ENCODE measurements at regions not wholly inside any gene's neighbourhood (a gene's known extent, or its start where the extent isn't known, plus 50 kb on each side); places are given as distances from the start of the nearest gene placed in this dataset.
"Not testable (repeated sequence)": the region's sequence is repeated elsewhere in the genome, so short reads cannot be mapped to it uniquely, and the experiment has no call there.

GRCh38 chr2:144774809-144775208, 254.9 kb upstream of the ZEB2 start:
- peak in 1 of 2 donors; percentile 41 for DNase-seq

GRCh38 chr2:144771348-144771747, 251.4 kb upstream of the ZEB2 start:
- DNase-seq = no peak

DNA sequence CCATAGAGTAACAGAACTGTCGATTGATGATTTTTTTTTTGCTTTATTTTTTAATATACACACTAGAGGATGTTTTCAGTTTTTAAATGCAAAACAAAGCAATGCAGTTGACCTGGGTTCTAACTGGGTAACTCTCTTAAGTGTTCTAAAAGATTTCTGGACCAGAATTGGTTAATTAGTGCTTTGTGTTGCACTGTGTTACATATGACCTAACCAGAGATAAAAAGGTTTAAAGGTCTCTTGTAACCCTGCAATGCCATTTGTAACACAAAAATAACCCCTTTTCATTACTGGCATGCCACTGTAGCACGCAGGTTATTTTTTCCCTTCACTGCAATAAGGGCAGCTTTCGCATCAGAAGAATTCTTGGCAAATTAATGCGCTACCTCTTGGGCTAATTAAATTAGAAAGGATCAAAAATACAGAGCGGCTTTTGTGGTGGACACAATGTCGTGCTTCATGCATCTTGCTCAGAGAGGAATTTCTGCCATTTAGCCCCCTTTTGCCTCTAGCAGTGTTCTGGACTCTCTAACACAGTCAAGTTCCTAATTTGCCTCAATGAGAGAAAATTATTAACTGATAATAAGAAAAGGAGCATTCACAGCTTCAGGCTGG, 250.8 kb upstream of the ZEB2 start:
- no peak for DNase-seq

DNA sequence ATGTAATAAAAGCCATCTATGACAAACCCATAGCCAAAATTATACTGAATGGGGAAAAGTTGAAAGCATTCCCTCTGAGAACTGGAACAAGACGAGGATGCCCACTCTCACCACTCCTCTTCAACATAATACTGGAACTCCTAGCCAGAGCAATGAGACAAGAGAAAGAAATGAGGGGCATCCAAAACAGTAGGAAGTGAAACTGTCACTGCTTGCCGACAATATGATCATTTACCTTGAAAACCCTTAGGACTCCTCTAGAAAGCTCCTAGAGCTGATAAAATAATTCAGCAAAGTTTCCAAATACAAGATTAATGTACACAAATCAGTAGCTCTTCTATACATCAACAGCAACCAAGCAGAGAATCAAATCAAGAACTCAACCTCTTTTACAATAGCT, 241.0 kb upstream of the ZEB2 start:
- DNase-seq = not testable (repeated sequence)

DNA sequence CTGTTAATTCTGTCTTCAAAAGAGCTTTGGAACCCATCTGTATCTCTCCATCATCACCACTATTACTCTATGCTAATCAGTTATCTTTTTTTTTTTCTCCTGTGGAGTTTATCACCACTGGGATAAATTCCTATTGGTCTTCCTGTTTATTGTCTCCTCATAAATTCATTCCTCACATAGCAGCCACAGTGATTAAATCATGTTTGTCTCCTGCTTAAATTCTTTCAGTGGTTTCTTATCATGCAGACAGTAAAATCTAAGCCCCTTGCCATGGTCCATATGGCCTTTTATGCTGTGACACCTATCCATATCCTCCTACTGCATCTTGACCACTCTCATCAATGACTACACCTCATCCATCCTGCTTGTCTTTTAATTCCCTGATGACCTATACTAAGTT, 239.8 kb upstream of the ZEB2 start:
- DNase-seq = no peak

- not testable (repeated sequence) for DNase-seq
Observed at GRCh38 chr2:144758196-144758595, 238.3 kb upstream of the ZEB2 start.

- DNase-seq = no peak
Observed at GRCh38 chr2:144753416-144753815, 233.5 kb upstream of the ZEB2 start.

GRCh38 chr2:144751142-144751905, 231.4 kb upstream of the ZEB2 start:
- DNase-seq = no peak

- DNase-seq = no peak
Observed at GRCh38 chr2:144749188-144749587, 229.3 kb upstream of the ZEB2 start.

GRCh38 chr2:144748443-144748842, 228.5 kb upstream of the ZEB2 start:
- no peak for DNase-seq

- DNase-seq = no peak
Observed at GRCh38 chr2:144747571-144747970, 227.7 kb upstream of the ZEB2 start.

DNA sequence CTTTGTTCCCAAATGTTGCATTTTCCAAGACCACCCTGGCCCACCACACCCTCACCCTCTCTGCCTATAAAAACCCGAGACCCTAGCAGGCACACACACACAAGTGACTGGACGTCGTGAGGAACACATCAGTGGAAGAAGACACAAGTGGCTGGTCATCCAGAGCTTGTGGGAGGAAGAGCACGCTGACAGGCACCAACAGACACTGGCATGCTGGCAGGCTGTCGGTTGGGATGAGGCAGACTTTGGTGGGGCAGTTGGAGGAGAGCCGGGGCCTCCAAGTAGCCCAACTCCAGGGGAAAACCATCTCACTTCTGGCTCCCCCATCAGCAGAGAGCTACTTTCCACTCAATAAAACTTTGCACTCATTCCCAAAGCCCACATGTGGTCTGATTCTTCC, 225.5 kb upstream of the ZEB2 start:
- no peak for DNase-seq

DNA sequence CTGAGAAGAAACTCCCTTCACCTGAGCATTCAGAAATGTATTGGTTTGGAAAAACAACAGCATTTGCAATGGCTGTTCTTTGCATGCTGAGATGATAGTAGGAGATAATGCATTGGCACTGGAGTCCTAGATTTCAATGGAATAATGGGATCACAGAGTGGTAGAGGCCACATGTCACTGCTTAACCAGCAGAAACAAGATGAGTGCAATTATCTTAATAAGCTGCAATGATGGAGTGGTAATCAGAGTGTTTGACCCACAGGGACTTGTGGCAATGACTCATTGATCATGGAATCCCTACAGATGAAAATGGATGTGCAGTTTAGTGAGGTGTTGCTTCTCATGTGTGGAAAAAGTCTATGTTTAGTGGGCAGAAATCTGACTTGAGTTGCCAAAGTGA, 218.8 kb upstream of the ZEB2 start:
- no peak for DNase-seq

DNA sequence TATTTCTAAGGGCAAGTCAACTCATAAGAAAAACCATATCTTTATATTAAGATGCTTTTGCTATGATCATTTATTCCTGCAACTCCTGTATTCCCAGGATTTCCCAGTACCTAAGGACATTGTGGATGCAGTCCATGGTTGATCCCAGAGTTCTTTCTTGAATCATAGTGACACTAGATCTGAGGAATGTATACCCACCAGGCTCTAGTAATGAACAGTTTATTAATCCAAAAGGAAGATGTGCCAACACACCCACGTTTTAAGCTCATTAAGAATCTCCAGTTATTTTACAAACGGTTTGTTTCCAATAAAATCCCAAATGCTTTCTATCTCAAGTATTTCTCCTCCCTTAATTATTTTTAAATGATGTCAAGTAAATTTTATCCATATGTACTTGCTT, 210.8 kb upstream of the ZEB2 start:
- DNase-seq = no peak

DNA sequence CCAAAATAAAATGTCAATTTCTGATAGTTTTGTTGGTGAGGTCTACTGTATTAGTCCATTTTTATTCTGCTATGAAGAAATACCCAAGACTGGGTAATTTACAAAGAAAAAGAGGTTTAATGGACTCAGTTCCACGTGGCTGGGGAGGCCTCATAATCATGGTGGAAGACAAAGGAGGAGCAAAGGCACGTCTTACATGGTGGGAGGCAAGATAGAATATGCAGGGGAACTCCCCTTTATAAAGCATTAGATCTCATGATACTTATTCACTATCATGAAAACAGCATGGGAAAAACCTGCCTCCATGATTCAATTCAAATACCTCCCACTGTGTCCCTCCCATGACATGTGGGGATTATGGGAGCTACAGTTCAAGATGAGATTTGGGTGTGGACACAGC, 204.5 kb upstream of the ZEB2 start:
- DNase-seq = not testable (repeated sequence)

GRCh38 chr2:144718376-144718775, 198.5 kb upstream of the ZEB2 start:
- no peak for DNase-seq

GRCh38 chr2:144715992-144716391, 196.1 kb upstream of the ZEB2 start:
- DNase-seq = no peak

DNA sequence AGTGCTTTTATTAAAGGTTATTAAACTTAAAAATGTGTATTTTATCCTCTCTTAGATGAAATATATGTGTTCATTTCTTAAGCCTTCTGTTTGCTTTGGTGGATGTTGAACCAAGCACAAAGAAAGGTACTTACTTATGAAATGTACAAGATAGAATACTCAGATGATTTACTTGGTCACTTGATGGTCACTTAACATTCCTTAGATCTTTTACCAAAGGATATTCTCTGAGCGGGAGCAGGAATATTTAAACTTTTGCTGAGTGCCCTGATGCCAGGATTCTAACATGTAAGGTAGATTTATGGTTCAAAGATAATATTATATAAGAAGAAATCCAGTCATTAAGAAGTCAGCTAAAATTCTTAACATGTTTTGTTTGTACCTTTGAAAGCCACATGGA, 193.5 kb upstream of the ZEB2 start:
- no peak for DNase-seq

DNA sequence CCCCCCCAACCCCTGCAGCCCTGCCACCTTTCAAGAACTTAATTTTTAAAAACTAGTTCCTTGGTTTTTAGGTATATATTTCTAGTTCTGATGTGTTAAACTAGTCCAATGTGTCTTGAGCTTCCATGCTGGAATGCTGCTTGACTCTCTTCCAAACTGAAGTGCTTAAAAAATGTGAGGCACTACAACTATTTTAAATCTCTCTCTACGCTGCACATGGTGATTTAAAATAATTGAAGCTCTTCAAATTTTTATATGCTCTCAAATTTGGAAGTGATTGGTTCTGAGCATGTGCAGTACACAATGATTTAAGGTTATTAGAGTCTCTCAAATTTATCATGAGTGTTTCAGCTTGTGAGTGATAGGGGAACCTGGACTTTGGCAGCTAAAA, 192.6 kb upstream of the ZEB2 start:
- no peak for DNase-seq

DNA sequence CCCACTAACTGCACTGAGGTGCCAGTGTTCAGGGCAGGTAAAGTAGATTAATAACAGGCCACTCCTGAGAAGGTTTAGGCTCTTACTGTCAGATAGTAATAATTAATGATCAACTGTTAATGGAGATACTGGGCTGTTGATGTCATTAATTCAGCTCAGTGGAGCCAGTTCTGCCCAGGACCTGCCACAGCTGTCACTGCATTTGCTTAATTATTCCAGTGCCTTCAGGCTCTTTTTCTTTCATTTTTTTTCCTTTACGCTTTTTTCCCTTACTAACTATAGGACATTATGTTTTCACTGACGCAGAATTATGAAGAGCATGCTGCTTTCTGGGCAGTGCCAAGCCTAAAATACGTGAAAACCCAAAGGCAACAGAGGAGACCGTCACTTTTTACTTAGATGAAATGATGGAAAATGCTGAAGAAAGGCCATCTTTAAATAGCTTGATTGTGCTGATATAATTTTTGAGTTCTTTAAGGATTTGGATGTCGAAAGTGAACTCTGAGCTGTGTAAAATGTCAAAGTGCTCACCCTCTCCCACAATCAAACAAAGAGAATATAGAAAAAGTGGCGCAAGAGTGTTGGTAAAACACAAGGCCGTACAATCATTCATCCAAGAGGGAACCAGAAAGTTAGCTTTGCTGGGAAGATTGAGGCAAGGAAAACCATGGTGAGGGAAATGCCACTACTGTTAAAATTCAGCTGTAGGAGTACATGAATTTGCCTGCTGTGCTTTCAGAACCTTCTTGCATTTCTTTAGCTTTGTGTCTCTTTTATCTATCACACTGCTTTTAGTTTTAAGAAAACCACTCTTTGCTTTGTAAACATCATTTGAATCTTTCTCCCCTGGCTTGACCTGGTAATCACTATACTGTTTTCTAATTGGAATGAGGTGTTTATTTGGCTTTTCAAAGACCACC, 192.0 kb upstream of the ZEB2 start:
- no peak for DNase-seq

DNA sequence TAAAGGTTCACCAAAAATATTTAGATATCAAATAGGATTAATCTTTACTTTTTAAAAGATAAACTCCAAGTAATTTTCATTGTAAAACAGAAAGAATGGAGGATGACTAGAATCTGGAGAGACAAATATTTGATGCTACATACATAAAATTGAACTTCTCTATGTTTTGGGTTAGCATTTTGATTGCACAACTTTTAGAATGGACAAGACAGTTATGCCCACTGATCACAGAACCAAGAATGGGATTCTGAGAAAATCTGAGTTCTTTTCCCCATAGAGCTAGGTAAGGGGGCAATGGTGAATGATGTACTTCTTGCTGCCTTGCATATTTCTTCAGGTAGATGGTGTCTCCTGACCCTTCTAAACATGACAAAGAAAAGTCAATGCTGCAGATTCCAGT, 191.2 kb upstream of the ZEB2 start:
- DNase-seq = no peak

GRCh38 chr2:144708626-144709025, 188.7 kb upstream of the ZEB2 start:
- DNase-seq = no peak

DNA sequence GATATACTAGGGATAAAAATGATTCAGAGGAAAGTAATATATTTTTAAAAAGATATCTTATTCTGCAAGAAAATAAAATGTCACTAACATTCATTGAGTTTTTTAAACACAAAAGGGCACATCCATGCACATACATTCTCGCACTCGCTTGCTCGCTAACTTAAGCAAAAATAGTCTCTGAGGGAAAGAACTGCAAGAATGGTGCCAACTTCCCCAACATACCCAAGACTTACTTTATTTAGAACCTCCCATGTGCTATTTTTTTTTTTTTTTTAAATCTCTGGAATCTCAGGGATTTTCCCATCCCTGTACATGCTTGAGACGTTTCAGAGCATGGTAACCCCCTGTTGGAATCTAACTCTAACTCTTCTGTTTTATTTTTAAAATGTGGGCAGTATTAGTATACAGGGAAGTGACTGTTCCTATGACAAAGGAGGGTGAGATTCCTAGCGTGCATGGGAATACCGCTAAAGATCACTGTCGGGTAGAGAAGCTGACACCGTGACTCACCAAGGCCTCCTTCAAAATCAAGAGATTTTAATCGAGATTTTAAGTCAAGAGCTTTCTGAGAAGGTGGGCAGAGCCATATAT, 187.9 kb upstream of the ZEB2 start:
- DNase-seq = no peak
